ENCODE measurements at regions not wholly inside any gene's neighbourhood (a gene's known extent, or its start where the extent isn't known, plus 50 kb on each side); places are given as distances from the start of the nearest gene placed in this dataset.

- TF ChIP-seq CTCF (IDR thresholded peaks at IDR 0.05; ENCODE audit: insufficient read depth, low read depth, low read length) (no peak), EZH2 (IDR thresholded peaks at IDR 0.05; ENCODE audit: insufficient read depth, low read length) (no peak)
Observed at GRCh38 chr3:14033023-14033422, 91.6 kb downstream of the CHCHD4 start.

Measured in astrocyte (in vitro differentiated cells and primary cell).